Brain microvascular endothelial cell (primary cell): ENCODE measurements at regions not wholly inside any gene's neighbourhood (a gene's known extent, or its start where the extent isn't known, plus 50 kb on each side); places are given as distances from the start of the nearest gene placed in this dataset.

Experiments
- DNase-seq: peaks from one replicate; pipeline ENCODE4 v3.0.0-alpha.2; 2020
- H3K27ac ChIP-seq: fragments of 250-450 bp; sonication (Bioruptor Pico); 2 replicates; pipeline ENCODE4 v1.5.1; 2020; ENCODE audit warnings: mild to moderate bottlenecking, moderate library complexity
- H3K27me3 ChIP-seq: fragments of 250-450 bp; sonication (Bioruptor Pico); replicated peaks from 2 replicates; pipeline ENCODE4 v1.5.1; 2020; ENCODE audit warnings: mild to moderate bottlenecking
- H3K36me3 ChIP-seq: fragments of 250-450 bp; sonication (Bioruptor Pico); replicated peaks from 2 replicates; pipeline ENCODE4 v1.5.1; 2020; ENCODE audit warnings: mild to moderate bottlenecking
- H3K4me3 ChIP-seq: 2 replicates; pipeline ENCODE4 v1.5.1; 2011; ENCODE audit warnings: low read depth, mild to moderate bottlenecking, control low read depth, low read length, moderate library complexity
- CTCF ChIP-seq: IDR thresholded peaks from 2 replicates; pipeline ENCODE4 v1.5.1; 2011; ENCODE audit warnings: low read depth, mild to moderate bottlenecking, moderate library complexity, low read length, control low read depth, inconsistent platforms; ENCODE audit errors: missing control alignments
- in situ Hi-C: cut with HindIII; loops from 2 replicates; pipeline ENCODE4 v1.10.0; 2017; ENCODE audit warnings: low sequenced_read_pairs, low pct_ligation_motif_present

DNA sequence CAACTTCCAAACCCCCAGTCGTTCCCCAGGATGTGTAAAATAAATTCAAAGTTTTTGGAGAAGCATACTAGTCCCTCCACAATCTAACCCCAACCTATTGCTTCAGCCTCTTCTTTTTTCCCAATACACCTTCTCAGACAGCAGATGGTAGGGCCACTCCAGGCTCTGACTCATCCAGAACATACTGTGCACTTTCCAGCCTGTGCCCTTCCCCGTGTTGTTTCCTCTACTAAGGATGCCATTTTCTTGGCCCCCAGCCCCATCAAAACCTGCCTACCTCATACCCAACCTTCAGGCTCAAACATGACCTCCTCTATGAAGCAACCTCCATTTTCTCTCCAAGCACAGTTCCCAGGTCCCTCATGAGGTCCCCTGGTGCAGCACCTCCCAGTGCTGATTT lies 669.3 kb downstream of the BCL11A start:
- Histone ChIP-seq H3K27ac (no peak overlapping the region), H3K27me3 (no peaks in the 10 kb centered on the region), H3K4me3 (no peak overlapping the region), H3K36me3 (no peaks in the 10 kb centered on the region)
- in situ Hi-C loops, result no loop called here
- no peak for TF ChIP-seq CTCF
- DNase-seq, result no peak

DNA sequence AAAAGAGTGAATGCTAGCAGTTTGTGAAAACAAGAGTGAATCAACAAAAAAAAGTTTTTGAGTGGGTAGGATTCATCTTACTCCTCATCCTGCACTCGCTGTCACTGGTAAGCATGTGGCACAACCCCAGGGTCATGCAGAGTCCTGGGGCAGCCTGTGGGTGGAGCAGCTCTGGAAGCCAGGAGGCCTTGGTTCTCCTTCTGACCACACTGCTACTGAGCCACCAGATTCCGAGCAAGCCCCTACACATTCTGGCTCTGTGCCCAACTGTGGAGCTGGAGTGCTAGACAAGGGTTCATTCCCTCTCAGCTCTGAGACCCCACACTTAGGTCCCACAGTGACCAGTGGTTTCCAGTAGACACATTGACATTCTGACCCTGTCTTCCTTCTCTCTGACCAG lies 670.6 kb downstream of the BCL11A start:
- DNase-seq, result no peak
- no peaks in the 10 kb centered on the region for H3K36me3 ChIP-seq
- TF ChIP-seq CTCF, result no peak
- H3K27ac ChIP-seq, result no peak overlapping the region
- no peaks in the 10 kb centered on the region for H3K27me3 ChIP-seq
- no peak overlapping the region for H3K4me3 ChIP-seq
- in situ Hi-C loops, result no loop called here

DNA sequence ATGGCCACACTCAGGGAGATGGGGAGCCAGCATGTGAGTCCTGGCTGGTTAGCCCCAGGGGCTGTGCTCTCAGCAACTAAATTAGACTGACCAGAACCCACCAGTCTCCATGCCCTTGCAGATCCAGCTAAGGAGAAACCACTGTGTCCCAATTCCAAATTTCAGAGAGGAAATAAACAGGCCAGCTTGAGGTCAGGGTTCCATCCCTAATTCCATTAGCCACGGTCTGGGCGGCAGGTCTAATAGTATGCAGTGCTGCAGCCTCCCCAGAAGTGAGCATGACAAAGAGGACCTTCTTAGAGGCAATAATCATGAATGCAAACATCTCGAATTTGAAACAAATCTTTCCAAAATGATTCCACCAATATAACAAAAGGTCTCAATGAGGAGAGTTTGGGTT lies 671.2 kb downstream of the BCL11A start:
- H3K4me3 ChIP-seq, result no peak overlapping the region
- in situ Hi-C loops, result no loop called here
- H3K27me3 ChIP-seq, result no peaks in the 10 kb centered on the region
- no peaks in the 10 kb centered on the region for H3K36me3 ChIP-seq
- TF ChIP-seq CTCF, result no peak
- no peak for DNase-seq
- H3K27ac ChIP-seq, result no peak overlapping the region

DNA sequence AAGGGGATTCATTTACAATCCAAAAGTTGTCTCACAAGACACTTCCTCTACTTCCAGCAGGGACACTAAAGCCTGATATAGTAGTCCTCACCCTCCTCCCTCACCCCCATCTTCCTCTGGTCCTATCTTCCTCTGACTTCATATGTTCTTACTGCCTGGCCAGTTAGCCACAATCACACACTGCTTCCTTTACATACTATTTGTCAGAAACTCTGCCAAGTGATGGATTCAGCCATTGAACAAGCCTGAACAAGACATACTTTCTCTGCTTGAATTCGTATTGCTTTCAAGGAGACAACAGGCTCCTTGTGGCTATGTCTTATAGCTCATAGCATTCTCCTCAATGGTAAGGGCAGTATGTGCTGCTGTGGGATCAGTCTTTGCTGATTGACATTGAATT lies 672.2 kb downstream of the BCL11A start:
- Histone ChIP-seq H3K4me3 (no peak overlapping the region), H3K27me3 (no peaks in the 10 kb centered on the region), H3K36me3 (no peaks in the 10 kb centered on the region), H3K27ac (no peak overlapping the region)
- in situ Hi-C loops, result no loop called here
- no peak for DNase-seq
- no peak for TF ChIP-seq CTCF

- in situ Hi-C loops, result no loop called here
These were observed 673.7 kb downstream of the BCL11A start for GRCh38 chr2:59879700-59880131.

More at GRCh38 chr2:59879700-59880131, 673.7 kb downstream of the BCL11A start:
- TF ChIP-seq CTCF, result no peak
- H3K27me3 ChIP-seq, result no peaks in the 10 kb centered on the region
- H3K4me3 ChIP-seq, result no peak overlapping the region
- no peaks in the 10 kb centered on the region for H3K36me3 ChIP-seq
- H3K27ac ChIP-seq, result no peak overlapping the region
- no peak for DNase-seq
